Natural killer cell (primary cell): ENCODE measurements at regions not wholly inside any gene's neighbourhood (a gene's known extent, or its start where the extent isn't known, plus 50 kb on each side); places are given as distances from the start of the nearest gene placed in this dataset.

Experiments
- ATAC-seq, 3 donors: fragments of 150-1000 bp in 2 of 3; fragments of 200-7000 bp in 1 of 3; cut with Tn5 transposase; 1 replicate in 1 of 3; 2 replicates in 2 of 3; pipeline ENCODE4 v1.10.0; 2021; ENCODE audit warnings: mild to moderate bottlenecking in 2 of 3, moderate library complexity in 2 of 3
- DNase-seq, 2 donors: peaks; one replicate each; pipeline versions ENCODE4 v3.0.0 to v3.0.0-alpha.2; 2013 to 2021; ENCODE audit warnings: mixed read lengths in 1 of 2
- H3K27ac ChIP-seq: one replicate; pipeline ENCODE4 v1.5.1; 2013; ENCODE audit warnings: mild to moderate bottlenecking, low read length
- H3K27me3 ChIP-seq: one replicate; pipeline ENCODE4 v1.6.1; 2013; ENCODE audit warnings: low read length; ENCODE audit not compliant: control insufficient read depth, insufficient read depth
- H3K36me3 ChIP-seq: one replicate; pipeline ENCODE4 v1.6.1; 2013; ENCODE audit warnings: low read length; ENCODE audit not compliant: control insufficient read depth, insufficient read depth
- H3K4me1 ChIP-seq: one replicate; pipeline ENCODE4 v1.6.1; 2013; ENCODE audit warnings: low read length; ENCODE audit not compliant: control insufficient read depth, insufficient read depth
- H3K4me3 ChIP-seq: one replicate; pipeline ENCODE4 v1.5.1; 2013; ENCODE audit warnings: low read length
- H3K9me3 ChIP-seq: one replicate; pipeline ENCODE4 v1.6.1; 2013; ENCODE audit warnings: low read length; ENCODE audit not compliant: control insufficient read depth, insufficient read depth
- H3K27ac Mint-ChIP-seq, 2 donors: one replicate each; pipeline ENCODE4 v1.8.0; 2022; ENCODE audit warnings: mild to moderate bottlenecking in 2 of 2, mixed read lengths in 2 of 2, moderate library complexity in 1 of 2
- H3K27me3 Mint-ChIP-seq, 2 donors: one replicate each; pipeline ENCODE4 v1.8.0; 2022; ENCODE audit warnings: low read depth in 2 of 2, mixed read lengths in 2 of 2
- H3K36me3 Mint-ChIP-seq: one replicate; pipeline ENCODE4 v1.8.0; 2022; ENCODE audit warnings: mixed read lengths
- H3K4me1 Mint-ChIP-seq, 2 donors: one replicate each; pipeline ENCODE4 v1.8.0; 2022; ENCODE audit warnings: mixed read lengths in 2 of 2
- H3K4me3 Mint-ChIP-seq: one replicate; pipeline ENCODE4 v1.8.0; 2022; ENCODE audit warnings: mild to moderate bottlenecking, moderate library complexity, mixed read lengths
- H3K9me3 Mint-ChIP-seq, 2 donors: one replicate each; pipeline ENCODE4 v1.8.0; 2022; ENCODE audit warnings: mixed read lengths in 2 of 2
- CTCF ChIP-seq: fragments of 200-600 bp; IDR thresholded peaks from one replicate; pipeline ENCODE4 v1.8.0; 2022; ENCODE audit warnings: antibody characterized with exemption
- WGBS: methylation state at CpG from one replicate; pipeline ENCODE4 v1.1.7; 2013; ENCODE audit warnings: missing lambda C conversion rate; ENCODE audit not compliant: insufficient coverage; 5-methylcytosine and 5-hydroxymethylcytosine counted together
- intact Hi-C: fragments of 100-400 bp; cut with micrococcal nuclease; formaldehyde crosslinking; loops from one replicate; pipeline ENCODE4 v1.14.2; 2022

GRCh38 chr1:83632906-83633305, 366.0 kb downstream of the TTLL7 start:
- H3K4me1 Mint-ChIP-seq: no peaks in the 10 kb centered on the region
- peaks cover 3 to 11% of the 10 kb centered on the region in 2 donors for H3K9me3 Mint-ChIP-seq
- no peaks in the 10 kb centered on the region for H3K9me3 ChIP-seq
- no peak overlapping the region for H3K27ac Mint-ChIP-seq
- H3K4me3 ChIP-seq: no peak overlapping the region
- no peaks in the 10 kb centered on the region for H3K4me1 ChIP-seq
- H3K4me3 Mint-ChIP-seq: no peak overlapping the region
- H3K36me3 Mint-ChIP-seq: no peaks in the 10 kb centered on the region
- ATAC-seq (no peak), DNase-seq (no peak)
- intact Hi-C loops: no loop called here
- H3K27ac ChIP-seq: no peak overlapping the region
- H3K36me3 ChIP-seq: no peaks in the 10 kb centered on the region
- H3K27me3 Mint-ChIP-seq: no peaks in the 10 kb centered on the region
- no peaks in the 10 kb centered on the region for H3K27me3 ChIP-seq
- TF ChIP-seq CTCF: no peak
- no CpG with 5 or more reads among the region's 1 CpG for WGBS

GRCh38 chr1:83631851-83632250, 367.1 kb downstream of the TTLL7 start:
- intact Hi-C loops: no loop called here
- H3K4me1 Mint-ChIP-seq: no peaks in the 10 kb centered on the region
- 93% methylated on average over 6 of the region's 6 CpGs for WGBS
- no peak for ATAC-seq
- H3K9me3 ChIP-seq: no peaks in the 10 kb centered on the region
- no peaks in the 10 kb centered on the region for H3K36me3 Mint-ChIP-seq
- no peaks in the 10 kb centered on the region for H3K4me1 ChIP-seq
- no peak for TF ChIP-seq CTCF
- no peaks in the 10 kb centered on the region for H3K36me3 ChIP-seq
- no peak overlapping the region for H3K4me3 Mint-ChIP-seq
- H3K9me3 Mint-ChIP-seq: peaks cover 1 to 15% of the 10 kb centered on the region in 2 donors
- H3K27me3 Mint-ChIP-seq: no peaks in the 10 kb centered on the region
- H3K27ac Mint-ChIP-seq: no peak overlapping the region
- H3K27me3 ChIP-seq: no peaks in the 10 kb centered on the region
- H3K27ac ChIP-seq: no peak overlapping the region
- DNase-seq: no peak
- no peak overlapping the region for H3K4me3 ChIP-seq

GRCh38 chr1:83627045-83627444, 371.9 kb downstream of the TTLL7 start:
- Mint-ChIP-seq H3K4me1 (no peaks in the 10 kb centered on the region), H3K4me3 (no peak overlapping the region), H3K27me3 (no peaks in the 10 kb centered on the region), H3K9me3 (peaks cover 3 to 16% of the 10 kb centered on the region in 2 donors), H3K27ac (no peak overlapping the region), H3K36me3 (no peaks in the 10 kb centered on the region)
- Histone ChIP-seq H3K27ac (no peak overlapping the region), H3K27me3 (no peaks in the 10 kb centered on the region), H3K9me3 (no peaks in the 10 kb centered on the region), H3K36me3 (no peaks in the 10 kb centered on the region), H3K4me1 (no peaks in the 10 kb centered on the region), H3K4me3 (no peak overlapping the region)
- TF ChIP-seq CTCF: no peak
- DNase-seq (no peak), ATAC-seq (no peak)
- WGBS: 100% methylated on average over 1 of the region's 1 CpG
- intact Hi-C loops: no loop called here

DNA sequence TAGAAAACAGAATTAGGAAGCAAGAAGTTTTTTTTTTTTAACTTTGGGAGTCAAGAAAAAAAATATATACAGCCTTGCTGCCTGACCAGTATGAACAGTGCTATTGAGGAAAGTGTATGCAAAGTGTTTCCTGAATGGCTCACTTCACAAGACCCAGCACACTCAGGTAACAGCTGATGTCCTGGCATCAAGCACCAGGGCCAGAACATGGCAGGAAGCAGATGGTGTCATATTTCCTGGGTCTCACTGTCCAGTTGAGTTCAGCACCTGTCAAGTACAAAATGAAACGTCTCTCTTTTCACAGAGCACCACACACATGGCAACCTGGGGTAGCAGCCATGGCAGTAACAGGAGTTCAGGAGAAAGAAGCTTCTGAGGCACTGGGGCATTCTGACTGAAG, 372.3 kb downstream of the TTLL7 start:
- no peak for TF ChIP-seq CTCF
- Histone ChIP-seq H3K9me3 (no peaks in the 10 kb centered on the region), H3K4me1 (no peaks in the 10 kb centered on the region), H3K27me3 (no peaks in the 10 kb centered on the region), H3K27ac (no peak overlapping the region), H3K4me3 (no peak overlapping the region), H3K36me3 (no peaks in the 10 kb centered on the region)
- Mint-ChIP-seq H3K27me3 (no peaks in the 10 kb centered on the region), H3K9me3 (peaks cover 3 to 16% of the 10 kb centered on the region in 2 donors), H3K4me1 (no peaks in the 10 kb centered on the region), H3K36me3 (no peaks in the 10 kb centered on the region), H3K27ac (no peak overlapping the region), H3K4me3 (no peak overlapping the region)
- DNase-seq: no peak
- intact Hi-C loops: no loop called here
- ATAC-seq: no peak
- WGBS: 13% methylated on average over 1 of the region's 1 CpG
